Endothelial cell of umbilical vein (primary cell): ENCODE measurements at regions not wholly inside any gene's neighbourhood (a gene's known extent, or its start where the extent isn't known, plus 50 kb on each side); places are given as distances from the start of the nearest gene placed in this dataset.

ENCODE experiments used
- BruUV-seq: library from RNA; stranded (reverse); fragments of 400-500 nt; replicated peaks from 2 replicates; lab custom pipeline; 2021; lab: Mats Ljungman, UMichigan
- CTCF ChIA-PET: fragments of 300-600, 350-600 bp; sonication (Branson Sonifier 250); formaldehyde crosslinking; loops from one replicate; lab custom pipeline; 2021; ENCODE audit warnings: antibody characterized with exemption, inconsistent platforms; lab: Charles Lee
- POLR2A ChIA-PET: fragments of 300-600, 350-600 bp; sonication (Branson Sonifier 250); formaldehyde crosslinking; loops from one replicate; lab custom pipeline; 2021; ENCODE audit warnings: antibody characterized with exemption, inconsistent platforms; lab: Charles Lee
- DNase-seq: peaks from one replicate; pipeline ENCODE4 v3.0.0-alpha.2; 2011; ENCODE audit warnings: low read depth, low spot score
- FAIRE-seq: peaks from 2 replicates; lab custom pipeline; 2011; peaks lifted over from hg19 to GRCh38; lab: Jason Lieb, UNC
- H2AFZ ChIP-seq: 2 replicates; pipeline ENCODE4 v1.6.0; 2012; ENCODE audit warnings: low read depth, low read length, control low read depth, inconsistent platforms
- H3K27ac ChIP-seq: 2 replicates; pipeline ENCODE4 v1.5.1; 2011; ENCODE audit warnings: low read depth, mild to moderate bottlenecking, control low read depth, low read length, moderate library complexity; ENCODE audit not compliant: insufficient read depth
- H3K27me3 ChIP-seq, 2 experiments: 2 replicates each; pipeline versions ENCODE4 v1.6.0 to v1.6.1; 2011; ENCODE audit warnings: low read length in 2 of 2, mixed read lengths in 1 of 2; ENCODE audit not compliant: control insufficient read depth in 2 of 2, insufficient read depth in 2 of 2
- H3K36me3 ChIP-seq, 2 experiments: 2 replicates in 1 of 2; 3 replicates in 1 of 2; pipeline ENCODE4 v1.5.1; 2011; ENCODE audit warnings: low read length in 2 of 2, mild to moderate bottlenecking in 1 of 2, moderate library complexity in 1 of 2; ENCODE audit not compliant: control insufficient read depth in 2 of 2, insufficient read depth in 2 of 2; ENCODE audit errors: extremely low read depth in 1 of 2
- H3K4me1 ChIP-seq: 3 replicates; pipeline ENCODE4 v1.5.1; 2011; ENCODE audit warnings: mild to moderate bottlenecking, low read length; ENCODE audit not compliant: control insufficient read depth, insufficient read depth; ENCODE audit errors: extremely low read depth
- H3K4me2 ChIP-seq: 2 replicates; pipeline ENCODE4 v1.6.1; 2011; ENCODE audit warnings: low read length, control low read depth, mixed read lengths; ENCODE audit not compliant: insufficient read depth
- H3K4me3 ChIP-seq, 3 experiments: fragments of 200-600 bp in 1 of 3; sonication (generic), shearing (Covaris generic) in 1 of 3; replicated peaks in 1 of 3; 2 replicates each; pipeline ENCODE4 v1.5.1; 2011 to 2016; ENCODE audit warnings: control low read depth in 3 of 3, low read length in 3 of 3, mild to moderate bottlenecking in 2 of 3, inconsistent platforms in 1 of 3, low read depth in 1 of 3, moderate library complexity in 1 of 3; ENCODE audit not compliant: insufficient read depth in 1 of 3
- H3K79me2 ChIP-seq: 2 replicates; pipeline ENCODE4 v1.6.0; 2012; ENCODE audit warnings: low read length, inconsistent platforms; ENCODE audit not compliant: control insufficient read depth, insufficient read depth
- H3K9ac ChIP-seq: replicated peaks from 2 replicates; pipeline ENCODE3; 2011; ENCODE audit warnings: low read length, control low read depth; ENCODE audit not compliant: insufficient read depth; ENCODE audit errors: extremely low read depth
- H3K9me1 ChIP-seq: replicated peaks from 3 replicates; pipeline ENCODE4 v1.6.0; 2011; ENCODE audit warnings: mild to moderate bottlenecking, low read length; ENCODE audit not compliant: control insufficient read depth, insufficient read depth; ENCODE audit errors: extremely low read depth
- H3K9me3 ChIP-seq: replicated peaks from 2 replicates; pipeline ENCODE4 v1.5.1; 2012; ENCODE audit warnings: low read length, inconsistent platforms; ENCODE audit not compliant: control insufficient read depth, insufficient read depth
- H4K20me1 ChIP-seq: replicated peaks from 2 replicates; pipeline ENCODE3; 2011; ENCODE audit warnings: mild to moderate bottlenecking, low read length; ENCODE audit not compliant: control insufficient read depth, insufficient read depth; ENCODE audit errors: extremely low read depth
- EZH2 ChIP-seq: IDR thresholded peaks from 2 replicates; pipeline ENCODE4 v1.6.1; 2012; ENCODE audit warnings: borderline replicate concordance, low read depth, mild to moderate bottlenecking, moderate library complexity, low read length, inconsistent platforms; ENCODE audit not compliant: severe bottlenecking
- FOS ChIP-seq: IDR thresholded peaks from 2 replicates; pipeline ENCODE4 v1.6.1; 2011; ENCODE audit warnings: mild to moderate bottlenecking, low read length, moderate library complexity, borderline replicate concordance; ENCODE audit not compliant: insufficient read depth
- GATA2 ChIP-seq: IDR thresholded peaks from 2 replicates; pipeline ENCODE4 v1.7.0; 2011; ENCODE audit warnings: low read depth, mild to moderate bottlenecking, moderate library complexity, mixed read lengths, low read length; ENCODE audit not compliant: insufficient read length, insufficient read depth
- JUN ChIP-seq: IDR thresholded peaks from 2 replicates; pipeline ENCODE4 v1.6.1; 2011; ENCODE audit warnings: borderline replicate concordance, low read depth; ENCODE audit not compliant: insufficient read length, insufficient read depth
- MYC ChIP-seq: IDR thresholded peaks from one replicate; pipeline ENCODE4 v1.6.1; 2011; ENCODE audit warnings: mild to moderate bottlenecking, low read depth, low read length
- POLR2A ChIP-seq: IDR thresholded peaks from 2 replicates; pipeline ENCODE4 v1.6.1; 2012; ENCODE audit warnings: low read depth, mild to moderate bottlenecking, control low read depth, low read length
- POLR2AphosphoS5 ChIP-seq: IDR thresholded peaks from 2 replicates; pipeline ENCODE4 v1.6.1; 2012; ENCODE audit warnings: low read depth, mild to moderate bottlenecking, control low read depth, low read length, moderate library complexity; ENCODE audit not compliant: insufficient read depth
- dilution Hi-C: fragments of 300-500 bp; cut with MboI; formaldehyde crosslinking; loops from one replicate; pipeline ENCODE4 v1.15.0; 2019; ENCODE audit warnings: low sequenced_read_pairs; ENCODE audit not compliant: extremely low pct_ligation_motif_present
- intact Hi-C: fragments of 100-400 bp; cut with micrococcal nuclease; formaldehyde crosslinking; loops from one replicate; pipeline ENCODE4 v1.10.0; 2022
- TF ChIP-seq, protein P1 (sequence below), 2 donors: IDR thresholded peaks; 1 replicate in 1 of 2; 2 replicates in 1 of 2; pipeline ENCODE4 v1.5.1; 2011; ENCODE audit warnings: low read length in 2 of 2, mild to moderate bottlenecking in 2 of 2, moderate library complexity in 2 of 2, control low read depth in 1 of 2, inconsistent platforms in 1 of 2, low read depth in 1 of 2; ENCODE audit not compliant: insufficient read depth in 1 of 2; ENCODE audit errors: extremely low read depth in 1 of 2

DNA sequence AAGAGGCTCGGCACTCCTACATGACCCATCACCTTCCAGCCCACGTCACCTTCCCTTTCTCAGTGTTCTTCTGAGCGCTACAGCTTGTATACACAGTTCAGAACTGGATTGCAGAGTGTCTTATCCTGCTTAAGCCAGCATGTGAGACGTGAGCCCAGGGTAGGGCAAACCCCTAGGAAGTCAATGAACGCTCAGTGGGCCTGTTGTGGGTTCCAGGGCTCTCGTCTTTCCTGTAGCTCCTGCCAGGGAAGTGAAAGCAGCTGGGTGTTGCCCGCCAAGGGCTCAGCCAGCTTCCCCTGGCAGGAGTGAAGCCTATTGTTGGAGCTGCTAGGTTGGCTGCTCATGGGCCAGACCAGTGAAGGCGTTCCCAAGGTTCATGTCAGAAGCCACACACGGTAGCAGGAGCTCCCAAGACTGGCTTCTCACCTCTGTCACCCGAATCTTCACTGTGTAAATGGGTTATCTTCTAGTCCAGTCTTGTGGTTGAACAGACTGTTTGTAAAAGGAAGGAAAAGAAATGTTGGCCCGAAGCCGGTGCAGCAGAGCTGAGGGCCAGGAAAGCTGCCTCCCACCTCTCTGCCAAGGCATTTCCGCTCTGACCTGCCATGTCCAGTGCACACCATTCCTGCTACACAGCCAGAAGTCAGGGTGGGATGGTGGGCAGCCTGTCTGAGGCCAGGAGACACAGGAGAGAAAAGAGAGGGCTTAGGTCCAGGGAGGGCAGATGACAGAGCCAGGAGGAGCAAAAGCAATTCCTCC lies 69.6 kb upstream of the RMDN2 start:
- no TSS peak for BruUV-seq
- DNase-seq (peak; percentile 79), FAIRE-seq (peak; percentile 97)
- peak overlapping the region; percentile 35 for H3K27ac ChIP-seq
- peak overlapping the region; percentile 25 for H2AFZ ChIP-seq
- H3K9ac ChIP-seq, result peak overlapping the region; percentile 13
- H3K79me2 ChIP-seq, result no peaks in the 10 kb centered on the region
- intact Hi-C loops (loop anchor here (1.0 to 2.0 kb wide), 3 partner anchors 15 to 400 kb away; no protein-coding TSS in a partner anchor), dilution Hi-C loops (loop anchor here (25.0 kb wide), 1 partner anchor 443 kb away; no protein-coding TSS in a partner anchor)
- no peaks in the 10 kb centered on the region for H3K9me1 ChIP-seq
- no peaks in the 10 kb centered on the region for H3K9me3 ChIP-seq
- POLR2A ChIA-PET, result interaction anchor here (1.0 kb wide), 1 partner anchor 207 kb away, joined by 3 read pairs; no protein-coding TSS in a partner anchor
- TF ChIP-seq POLR2A (no peak), POLR2AphosphoS5 (peak; percentile 66), MYC (peak; percentile 29), GATA2 (peak; percentile 77)
- no peaks in the 10 kb centered on the region for H3K27me3 ChIP-seq
- H3K36me3 ChIP-seq, result no peaks in the 10 kb centered on the region
- peak overlapping the region; percentile 21 for H3K4me2 ChIP-seq
- no peak overlapping the region for H3K4me3 ChIP-seq
- H3K4me1 ChIP-seq, result peaks cover 41% of the 10 kb centered on the region
- CTCF ChIA-PET, result interaction anchor here (0.6 to 7.2 kb wide), 12 partner anchors 10 to 672 kb away, joined by 3 to 97 read pairs (median 4); no protein-coding TSS in a partner anchor
- H4K20me1 ChIP-seq, result no peaks in the 10 kb centered on the region

DNA sequence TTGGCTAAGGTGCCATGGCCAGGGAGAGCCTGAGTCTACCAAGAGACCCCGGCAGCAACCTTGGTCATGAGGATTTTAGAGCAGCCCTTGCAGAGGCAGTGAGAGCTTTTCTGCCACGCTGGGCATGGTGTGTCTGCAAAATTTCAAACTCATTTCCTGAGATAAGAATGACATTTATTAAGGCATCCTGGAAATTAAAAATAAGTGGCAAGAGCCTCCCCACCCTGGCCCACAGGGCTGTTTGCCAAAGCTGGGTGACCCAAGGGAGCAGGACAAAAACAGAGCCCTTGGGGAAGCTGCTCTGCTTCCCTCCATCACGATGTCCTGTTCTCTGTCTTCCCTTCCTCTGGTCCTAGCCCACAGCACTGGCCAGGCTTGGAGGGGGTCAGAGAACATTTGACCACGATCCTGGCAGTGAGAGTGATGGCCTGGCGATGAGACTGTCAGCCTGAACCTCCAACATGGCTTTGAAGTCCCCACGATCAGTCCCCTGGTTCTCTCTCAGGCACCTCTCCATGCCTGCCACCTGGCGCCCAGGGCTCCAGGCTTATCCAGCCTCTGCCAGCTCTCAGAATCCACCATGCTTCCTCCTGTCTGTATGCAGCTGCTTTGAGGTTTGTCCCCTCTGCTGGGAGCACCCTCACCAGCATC lies 68.9 kb upstream of the RMDN2 start:
- no peaks in the 10 kb centered on the region for H4K20me1 ChIP-seq
- dilution Hi-C loops (loop anchor here (25.0 kb wide), 1 partner anchor 444 kb away; no protein-coding TSS in a partner anchor), intact Hi-C loops (no loop called here)
- BruUV-seq, result no TSS peak
- H2AFZ ChIP-seq, result peak overlapping the region; percentile 25
- H3K27ac ChIP-seq, result peak overlapping the region; percentile 35
- TF ChIP-seq POLR2A (no peak), MYC (no peak), EZH2 (no peak), FOS (no peak), JUN (no peak)
- TF ChIP-seq, protein P1, sequence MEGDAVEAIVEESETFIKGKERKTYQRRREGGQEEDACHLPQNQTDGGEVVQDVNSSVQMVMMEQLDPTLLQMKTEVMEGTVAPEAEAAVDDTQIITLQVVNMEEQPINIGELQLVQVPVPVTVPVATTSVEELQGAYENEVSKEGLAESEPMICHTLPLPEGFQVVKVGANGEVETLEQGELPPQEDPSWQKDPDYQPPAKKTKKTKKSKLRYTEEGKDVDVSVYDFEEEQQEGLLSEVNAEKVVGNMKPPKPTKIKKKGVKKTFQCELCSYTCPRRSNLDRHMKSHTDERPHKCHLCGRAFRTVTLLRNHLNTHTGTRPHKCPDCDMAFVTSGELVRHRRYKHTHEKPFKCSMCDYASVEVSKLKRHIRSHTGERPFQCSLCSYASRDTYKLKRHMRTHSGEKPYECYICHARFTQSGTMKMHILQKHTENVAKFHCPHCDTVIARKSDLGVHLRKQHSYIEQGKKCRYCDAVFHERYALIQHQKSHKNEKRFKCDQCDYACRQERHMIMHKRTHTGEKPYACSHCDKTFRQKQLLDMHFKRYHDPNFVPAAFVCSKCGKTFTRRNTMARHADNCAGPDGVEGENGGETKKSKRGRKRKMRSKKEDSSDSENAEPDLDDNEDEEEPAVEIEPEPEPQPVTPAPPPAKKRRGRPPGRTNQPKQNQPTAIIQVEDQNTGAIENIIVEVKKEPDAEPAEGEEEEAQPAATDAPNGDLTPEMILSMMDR (IDR thresholded peaks at IDR 0.05; ENCODE audit: extremely low read depth in 1 of 2, insufficient read depth in 1 of 2, low read depth in 1 of 2, low read length in 2 of 2), result no peak
- H3K9me1 ChIP-seq, result no peaks in the 10 kb centered on the region
- FAIRE-seq (no peak), DNase-seq (no peak)
- H3K4me2 ChIP-seq, result peak overlapping the region; percentile 21
- no peak overlapping the region for H3K4me3 ChIP-seq
- no peaks in the 10 kb centered on the region for H3K27me3 ChIP-seq
- POLR2A ChIA-PET, result interaction anchor here (0.9 kb wide), 1 partner anchor 21 kb away, joined by 3 read pairs; no protein-coding TSS in a partner anchor
- H3K9me3 ChIP-seq, result no peaks in the 10 kb centered on the region
- no peaks in the 10 kb centered on the region for H3K36me3 ChIP-seq
- H3K79me2 ChIP-seq, result no peaks in the 10 kb centered on the region
- peaks cover 36% of the 10 kb centered on the region for H3K4me1 ChIP-seq
- CTCF ChIA-PET, result interaction anchor here (1.0 to 7.2 kb wide), 9 partner anchors 16 to 441 kb away, joined by 3 to 97 read pairs (median 4); no protein-coding TSS in a partner anchor
- H3K9ac ChIP-seq, result no peak overlapping the region
